GM23338 (cell line): ENCODE measurements at regions not wholly inside any gene's neighbourhood (a gene's known extent, or its start where the extent isn't known, plus 50 kb on each side); places are given as distances from the start of the nearest gene placed in this dataset.
"Not testable (repeated sequence)": the region's sequence is repeated elsewhere in the genome, so short reads cannot be mapped to it uniquely, and the experiment has no call there.

Experiments
- ATAC-seq: fragments of 200-7000 bp; cut with Tn5 transposase; 3 replicates; pipeline ENCODE4 v1.9.1; 2020
- DNase-seq: peaks from one replicate; pipeline ENCODE4 v3.0.0-alpha.2; 2015; ENCODE audit warnings: low spot score
- H2AFZ ChIP-seq: fragments of 200-600 bp; sonication (generic); 2 replicates; pipeline ENCODE4 v1.8.0; 2016; ENCODE audit warnings: antibody characterized with exemption, mild to moderate bottlenecking, moderate library complexity
- H3F3A ChIP-seq: fragments of 200-600 bp; sonication (generic); replicated peaks from 2 replicates; pipeline ENCODE4 v1.8.0; 2017; ENCODE audit warnings: antibody characterized with exemption, mixed run types, low read depth
- H3K27ac ChIP-seq: fragments of 200-600 bp; sonication (generic); 2 replicates; pipeline ENCODE4 v1.6.1; 2016; ENCODE audit warnings: low read depth
- H3K27me3 ChIP-seq: fragments of 200-600 bp; sonication (generic); 2 replicates; pipeline ENCODE4 v1.8.0; 2016; ENCODE audit warnings: mild to moderate bottlenecking, mixed run types, moderate library complexity; ENCODE audit not compliant: insufficient read depth
- H3K36me3 ChIP-seq: fragments of 200-600 bp; sonication (generic); 2 replicates; pipeline ENCODE4 v1.8.0; 2016; ENCODE audit warnings: mild to moderate bottlenecking; ENCODE audit not compliant: insufficient read depth
- H3K4me1 ChIP-seq: fragments of 200-600 bp; sonication (generic); 2 replicates; pipeline ENCODE4 v1.8.0; 2016; ENCODE audit warnings: mild to moderate bottlenecking, moderate library complexity; ENCODE audit not compliant: insufficient read depth
- H3K4me2 ChIP-seq: fragments of 200-600 bp; sonication (generic); 2 replicates; pipeline ENCODE4 v1.7.1; 2017; ENCODE audit warnings: mixed run types
- H3K4me3 ChIP-seq: fragments of 200-600 bp; sonication (generic); 2 replicates; pipeline ENCODE4 v1.6.1; 2016; ENCODE audit warnings: mixed run types
- H3K79me2 ChIP-seq: fragments of 200-600 bp; sonication (generic); replicated peaks from 2 replicates; pipeline ENCODE4 v1.8.0; 2017; ENCODE audit warnings: mild to moderate bottlenecking; ENCODE audit not compliant: insufficient read depth
- H3K9me2 ChIP-seq: fragments of 200-600 bp; sonication (generic); 2 replicates; pipeline ENCODE4 v1.8.0; 2017; ENCODE audit not compliant: insufficient read depth
- H4K20me1 ChIP-seq: fragments of 200-600 bp; sonication (generic); replicated peaks from 2 replicates; pipeline ENCODE4 v1.8.0; 2017; ENCODE audit warnings: mild to moderate bottlenecking; ENCODE audit not compliant: insufficient read depth
- H3K27ac Mint-ChIP-seq: 2 replicates; pipeline ENCODE4 v1.8.0; 2020; ENCODE audit warnings: inconsistent platforms, mild to moderate bottlenecking, moderate library complexity, mixed read lengths
- H3K27me3 Mint-ChIP-seq: 3 replicates; pipeline ENCODE4 v1.8.0; 2022; ENCODE audit warnings: low read depth, mild to moderate bottlenecking, moderate library complexity, mixed read lengths, inconsistent platforms; ENCODE audit not compliant: insufficient read depth, poor library complexity
- H3K36me3 Mint-ChIP-seq: 3 replicates; pipeline ENCODE4 v1.8.0; 2021; ENCODE audit warnings: low read depth, mild to moderate bottlenecking, inconsistent platforms, moderate library complexity, mixed read lengths
- H3K4me1 Mint-ChIP-seq: 3 replicates; pipeline ENCODE4 v1.8.0; 2020; ENCODE audit warnings: mild to moderate bottlenecking, inconsistent platforms, mixed read lengths
- H3K4me3 Mint-ChIP-seq: 3 replicates; pipeline ENCODE4 v1.8.0; 2021; ENCODE audit warnings: moderate library complexity, mild to moderate bottlenecking, inconsistent platforms, mixed read lengths
- H3K9me3 Mint-ChIP-seq: 3 replicates; pipeline ENCODE4 v1.8.0; 2020; ENCODE audit warnings: moderate library complexity, mild to moderate bottlenecking, inconsistent platforms, mixed read lengths
- CREB1 ChIP-seq: fragments of 250-450 bp; sonication (Bioruptor Pico); IDR thresholded peaks from 2 replicates; pipeline ENCODE4 v1.5.0; 2020; ENCODE audit warnings: low read depth, mild to moderate bottlenecking, moderate library complexity
- ETS1 ChIP-seq: IDR thresholded peaks from 2 replicates; pipeline ENCODE4 v1.6.1; 2016; ENCODE audit warnings: antibody characterized with exemption
- EZH2 ChIP-seq: fragments of 200-600 bp; sonication (generic); IDR thresholded peaks from one replicate; pipeline ENCODE4 v1.8.0; 2017; ENCODE audit warnings: antibody characterized with exemption, mild to moderate bottlenecking, low read depth; ENCODE audit not compliant: unreplicated experiment
- EZH2phosphoT487 ChIP-seq: fragments of 200-600 bp; sonication (generic); IDR thresholded peaks from one replicate; pipeline ENCODE4 v1.8.1; 2018; ENCODE audit warnings: antibody characterized with exemption; ENCODE audit not compliant: unreplicated experiment
- JUNB ChIP-seq: IDR thresholded peaks from one replicate; pipeline ENCODE4 v1.6.1; 2016; ENCODE audit warnings: antibody characterized with exemption; ENCODE audit not compliant: unreplicated experiment
- NANOG ChIP-seq: IDR thresholded peaks from 2 replicates; pipeline ENCODE4 v1.6.1; 2016; ENCODE audit warnings: antibody characterized with exemption, borderline replicate concordance
- ZNF114 ChIP-seq: fragments of 250-450 bp; sonication (Bioruptor Pico); IDR thresholded peaks from 2 replicates; pipeline ENCODE4 v1.5.0; 2020; ENCODE audit warnings: mild to moderate bottlenecking, moderate library complexity

- TF ChIP-seq ETS1 (no peak), NANOG (no peak), EZH2phosphoT487 (no peak), EZH2 (no peak)
Observed at GRCh38 chr3:182424006-182424405, 369.3 kb upstream of the ATP11B start (continued).

GRCh38 chr3:182425926-182426718, 367.2 kb upstream of the ATP11B start:
- H3K27me3 Mint-ChIP-seq, H3K27me3 ChIP-seq, H4K20me1 ChIP-seq, H3K9me3 Mint-ChIP-seq, H3K79me2 ChIP-seq, ATAC-seq, H3K27ac ChIP-seq, H3K36me3 ChIP-seq, H3K4me1 Mint-ChIP-seq, H3F3A ChIP-seq, H3K9me2 ChIP-seq, H3K36me3 Mint-ChIP-seq, H3K4me1 ChIP-seq: not testable (repeated sequence)
- H3K4me3 Mint-ChIP-seq: peak overlapping the region; percentile 73
- H3K27ac Mint-ChIP-seq: peak overlapping the region; percentile 77; the same call in 1 of the 2 replicates
- TF ChIP-seq CREB1 (0 out of 2 replicates have a peak, but pooled peaks have one; percentile 27), ZNF114 (CRISPR knock-in tag) (peak; percentile 32; the same call in 1 of the 2 replicates)
- H2AFZ ChIP-seq: peak overlapping the region; percentile 69
- peak overlapping the region; percentile 67; the same call in 1 of the 2 replicates for H3K4me2 ChIP-seq
- peak overlapping the region; percentile 39 for H3K4me3 ChIP-seq
- peak; percentile 22 for DNase-seq

- H3K4me2 ChIP-seq, H3K27ac Mint-ChIP-seq, H3K27ac ChIP-seq, H3K4me3 Mint-ChIP-seq, ATAC-seq, H3K27me3 Mint-ChIP-seq, H4K20me1 ChIP-seq, H3K9me3 Mint-ChIP-seq, H3F3A ChIP-seq, H3K4me1 ChIP-seq, H3K36me3 Mint-ChIP-seq, H3K79me2 ChIP-seq, H3K27me3 ChIP-seq, H3K4me3 ChIP-seq, H2AFZ ChIP-seq, H3K36me3 ChIP-seq, H3K4me1 Mint-ChIP-seq, DNase-seq, H3K9me2 ChIP-seq: not testable (repeated sequence)
Observed at GRCh38 chr3:182431972-182432371, 361.3 kb upstream of the ATP11B start.

- no peaks in the 10 kb centered on the region for H3K4me1 ChIP-seq
- no peaks in the 10 kb centered on the region for H3K36me3 ChIP-seq
- H3K4me3 ChIP-seq: no peak overlapping the region
- no peak overlapping the region for H2AFZ ChIP-seq
- no peaks in the 10 kb centered on the region for H3K9me2 ChIP-seq
- ATAC-seq (no peak), DNase-seq (no peak)
- Mint-ChIP-seq H3K4me3 (no peak overlapping the region), H3K4me1 (no peaks in the 10 kb centered on the region), H3K27ac (no peak overlapping the region), H3K9me3 (no peaks in the 10 kb centered on the region), H3K27me3 (peaks cover 2% of the 10 kb centered on the region), H3K36me3 (no peaks in the 10 kb centered on the region)
- no peaks in the 10 kb centered on the region for H3F3A ChIP-seq
- no peaks in the 10 kb centered on the region for H3K79me2 ChIP-seq
- no peak overlapping the region for H3K27ac ChIP-seq
- H4K20me1 ChIP-seq: no peaks in the 10 kb centered on the region
- H3K4me2 ChIP-seq: no peak overlapping the region
- no peaks in the 10 kb centered on the region for H3K27me3 ChIP-seq
- TF ChIP-seq JUNB (no peak), EZH2 (no peak)
Observed at GRCh38 chr3:182435860-182436259, 357.4 kb upstream of the ATP11B start.
